Hepatocyte (in vitro differentiated cells): ENCODE measurements at regions not wholly inside any gene's neighbourhood (a gene's known extent, or its start where the extent isn't known, plus 50 kb on each side); places are given as distances from the start of the nearest gene placed in this dataset.

ENCODE experiments used
- DNase-seq: peaks from one replicate; pipeline ENCODE4 v3.0.0-alpha.2; 2016; ENCODE audit warnings: low spot score
- H2AFZ ChIP-seq: fragments of 200-600 bp; sonication (generic); 2 replicates; pipeline ENCODE4 v1.6.0; 2016; ENCODE audit warnings: antibody characterized with exemption, mild to moderate bottlenecking
- H3K27ac ChIP-seq: fragments of 200-600 bp; sonication (generic); 2 replicates; pipeline ENCODE4 v1.5.1; 2016; ENCODE audit warnings: mild to moderate bottlenecking
- H3K27me3 ChIP-seq: fragments of 200-600 bp; sonication (generic); 2 replicates; pipeline ENCODE4 v1.6.1; 2016
- H3K36me3 ChIP-seq: fragments of 200-600 bp; sonication (generic); replicated peaks from 2 replicates; pipeline ENCODE4 v1.5.1; 2016; ENCODE audit warnings: low read depth; ENCODE audit not compliant: insufficient read depth
- H3K4me1 ChIP-seq: fragments of 200-600 bp; sonication (generic); 2 replicates; pipeline ENCODE4 v1.5.1; 2016; ENCODE audit warnings: mild to moderate bottlenecking, moderate library complexity; ENCODE audit not compliant: insufficient read depth
- H3K4me2 ChIP-seq: fragments of 200-600 bp; sonication (generic); 2 replicates; pipeline ENCODE4 v1.6.0; 2016
- H3K4me3 ChIP-seq: fragments of 200-600 bp; sonication (generic); 2 replicates; pipeline ENCODE4 v1.5.1; 2016; ENCODE audit warnings: mild to moderate bottlenecking
- H3K79me2 ChIP-seq: fragments of 200-600 bp; sonication (generic); 2 replicates; pipeline ENCODE4 v1.6.0; 2017; ENCODE audit warnings: mild to moderate bottlenecking
- H3K9me2 ChIP-seq: fragments of 200-600 bp; sonication (generic); replicated peaks from 2 replicates; pipeline ENCODE4 v1.6.0; 2017; ENCODE audit warnings: mild to moderate bottlenecking; ENCODE audit not compliant: insufficient read depth
- H3K9me3 ChIP-seq: fragments of 200-600 bp; sonication (generic); 2 replicates; pipeline ENCODE4 v1.5.1; 2016; ENCODE audit warnings: low read depth, mild to moderate bottlenecking
- H4K20me1 ChIP-seq: fragments of 200-600 bp; sonication (generic); 2 replicates; pipeline ENCODE4 v1.6.0; 2016; ENCODE audit warnings: mild to moderate bottlenecking; ENCODE audit not compliant: insufficient read depth, poor library complexity, severe bottlenecking
- CTCF ChIP-seq: fragments of 200-600 bp; sonication (generic); IDR thresholded peaks from 2 replicates; pipeline ENCODE4 v1.5.1; 2016; ENCODE audit warnings: antibody characterized with exemption, mild to moderate bottlenecking; ENCODE audit not compliant: poor library complexity
- EZH2 ChIP-seq: fragments of 200-600 bp; sonication (generic); IDR thresholded peaks from 2 replicates; pipeline ENCODE4 v1.6.1; 2016; ENCODE audit warnings: antibody characterized with exemption, mild to moderate bottlenecking, borderline replicate concordance
- EZH2phosphoT487 ChIP-seq: fragments of 200-600 bp; sonication (generic); IDR thresholded peaks from one replicate; pipeline ENCODE4 v1.6.1; 2018; ENCODE audit warnings: antibody characterized with exemption, mild to moderate bottlenecking, low read depth, moderate library complexity; ENCODE audit not compliant: unreplicated experiment, severe bottlenecking
- WGBS: methylation state at CpG from one replicate; pipeline ENCODE4 v1.1.6; 2016; ENCODE audit warnings: low lambda C conversion rate; ENCODE audit errors: missing lambda C conversion rate; 5-methylcytosine and 5-hydroxymethylcytosine counted together

DNA sequence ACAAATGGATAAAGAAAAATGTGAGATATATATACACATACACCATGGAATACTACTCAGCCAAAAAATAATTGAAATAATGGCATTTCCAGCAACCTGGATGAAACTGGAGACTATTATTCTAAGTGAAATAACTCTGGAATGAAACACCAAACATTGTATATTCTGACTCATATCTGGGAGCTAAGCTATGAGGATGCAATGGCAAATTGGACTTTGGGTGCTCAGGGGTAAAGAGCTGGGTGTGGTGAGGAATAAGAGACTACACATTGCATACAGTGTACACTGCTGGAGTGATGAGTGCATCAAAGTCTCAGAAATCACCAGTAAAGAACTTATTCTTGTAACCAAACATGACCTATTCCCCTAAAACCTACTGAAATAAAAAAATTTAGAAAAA lies 636.0 kb upstream of the LRATD1 start:
- Histone ChIP-seq H3K27ac (no peak overlapping the region), H3K27me3 (no peaks in the 10 kb centered on the region), H3K36me3 (no peaks in the 10 kb centered on the region), H3K79me2 (no peaks in the 10 kb centered on the region), H2AFZ (no peak overlapping the region), H3K9me3 (no peaks in the 10 kb centered on the region), H4K20me1 (no peaks in the 10 kb centered on the region), H3K9me2 (peaks cover 2% of the 10 kb centered on the region), H3K4me1 (no peaks in the 10 kb centered on the region), H3K4me3 (no peak overlapping the region), H3K4me2 (no peak overlapping the region)
- DNase-seq = no peak
- TF ChIP-seq EZH2 = no peak
- TF ChIP-seq CTCF = no peak
- TF ChIP-seq EZH2phosphoT487 = no peak

DNA sequence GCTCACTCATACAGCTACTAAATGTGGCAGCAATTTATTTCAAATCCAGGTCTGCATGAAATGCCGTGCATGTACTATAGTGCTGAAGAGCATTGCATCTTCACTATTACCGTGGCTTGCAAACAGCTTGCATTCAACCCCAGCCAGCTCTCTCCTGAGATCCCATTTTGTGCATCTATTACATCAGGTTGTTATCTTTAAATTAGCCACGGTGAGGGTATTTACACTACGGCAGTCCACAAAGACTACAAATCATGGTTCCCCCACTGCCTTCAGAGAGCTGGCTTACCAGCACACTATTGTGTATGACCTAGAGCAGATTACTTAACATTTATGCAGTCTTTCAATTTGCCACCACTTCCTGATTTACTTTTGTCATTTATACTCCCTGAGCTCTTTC lies 621.3 kb upstream of the LRATD1 start:
- no peaks in the 10 kb centered on the region for H3K36me3 ChIP-seq
- no peaks in the 10 kb centered on the region for H3K79me2 ChIP-seq
- no peak overlapping the region for H3K27ac ChIP-seq
- no peaks in the 10 kb centered on the region for H3K9me2 ChIP-seq
- no peak overlapping the region for H3K4me3 ChIP-seq
- H4K20me1 ChIP-seq = no peaks in the 10 kb centered on the region
- no peaks in the 10 kb centered on the region for H3K9me3 ChIP-seq
- no peak for TF ChIP-seq CTCF
- TF ChIP-seq EZH2phosphoT487 = no peak
- no peak for TF ChIP-seq EZH2
- H3K4me2 ChIP-seq = no peak overlapping the region
- no peaks in the 10 kb centered on the region for H3K4me1 ChIP-seq
- no peak for DNase-seq
- no peak overlapping the region for H2AFZ ChIP-seq
- no peaks in the 10 kb centered on the region for H3K27me3 ChIP-seq
- 80% methylated on average over 4 of the region's 4 CpGs for WGBS

- no peaks in the 10 kb centered on the region for H3K79me2 ChIP-seq
- H3K27ac ChIP-seq = no peak overlapping the region
- H3K4me1 ChIP-seq = no peaks in the 10 kb centered on the region
- 56% methylated on average over 4 of the region's 4 CpGs for WGBS
- no peaks in the 10 kb centered on the region for H3K9me3 ChIP-seq
- no peaks in the 10 kb centered on the region for H3K36me3 ChIP-seq
- H2AFZ ChIP-seq = no peak overlapping the region
- no peak overlapping the region for H3K4me2 ChIP-seq
- no peak for DNase-seq
- TF ChIP-seq EZH2phosphoT487 (no peak), CTCF (no peak), EZH2 (no peak)
- no peaks in the 10 kb centered on the region for H3K9me2 ChIP-seq
- no peaks in the 10 kb centered on the region for H3K27me3 ChIP-seq
- no peak overlapping the region for H3K4me3 ChIP-seq
- no peaks in the 10 kb centered on the region for H4K20me1 ChIP-seq
Observed at GRCh38 chr2:14015113-14015630, 617.3 kb upstream of the LRATD1 start.

GRCh38 chr2:14016289-14016955 lies 616.1 kb upstream of the LRATD1 start:
- no peak overlapping the region for H3K27ac ChIP-seq
- TF ChIP-seq CTCF (no peak), EZH2 (no peak)
- DNase-seq = peak; percentile 11

More at GRCh38 chr2:14016289-14016955, 616.1 kb upstream of the LRATD1 start:
- Histone ChIP-seq H4K20me1 (no peaks in the 10 kb centered on the region), H3K36me3 (no peaks in the 10 kb centered on the region), H3K27me3 (no peaks in the 10 kb centered on the region), H3K79me2 (no peaks in the 10 kb centered on the region), H3K9me2 (no peaks in the 10 kb centered on the region), H3K4me2 (no peak overlapping the region), H2AFZ (no peak overlapping the region), H3K4me3 (no peak overlapping the region), H3K9me3 (no peaks in the 10 kb centered on the region), H3K4me1 (no peaks in the 10 kb centered on the region)
